ENCODE measurements at regions not wholly inside any gene's neighbourhood (a gene's known extent, or its start where the extent isn't known, plus 50 kb on each side); places are given as distances from the start of the nearest gene placed in this dataset.

GRCh38 chr13:22648320-22648801 is 532.4 kb upstream of the SGCG start:
- H3K4me3 ChIP-seq (ENCODE audit: low read length): no peak overlapping the region
- H3K4me1 ChIP-seq (ENCODE audit: control insufficient read depth, insufficient read depth, low read length): peaks cover 6% of the 10 kb centered on the region
- peak; percentile 87 for DNase-seq
- H3K36me3 ChIP-seq (ENCODE audit: control insufficient read depth, insufficient read depth, low read length): no peaks in the 10 kb centered on the region
- H3K9me3 ChIP-seq (replicated peaks; ENCODE audit: control insufficient read depth, low read depth, low read length): no peaks in the 10 kb centered on the region
- no peaks in the 10 kb centered on the region for H3K27me3 ChIP-seq (ENCODE audit: control insufficient read depth, insufficient read depth, low read length)
- 11% methylated on average over 2 of the region's 7 CpGs for WGBS (ENCODE audit: insufficient coverage)
- H3K27ac ChIP-seq (ENCODE audit: low read length): peak overlapping the region; percentile 55

- DNase-seq: no peak
Measured at GRCh38 chr13:22652796-22653195, 528.0 kb upstream of the SGCG start.

GRCh38 chr13:22653866-22654265 is 526.9 kb upstream of the SGCG start:
- Histone ChIP-seq H3K4me1 (ENCODE audit: control insufficient read depth, insufficient read depth, low read length) (no peaks in the 10 kb centered on the region), H3K36me3 (ENCODE audit: control insufficient read depth, insufficient read depth, low read length) (no peaks in the 10 kb centered on the region), H3K9me3 (replicated peaks; ENCODE audit: control insufficient read depth, low read depth, low read length) (no peaks in the 10 kb centered on the region), H3K4me3 (ENCODE audit: low read length) (no peak overlapping the region), H3K27me3 (ENCODE audit: control insufficient read depth, insufficient read depth, low read length) (no peaks in the 10 kb centered on the region), H3K27ac (ENCODE audit: low read length) (no peak overlapping the region)
- WGBS (ENCODE audit: insufficient coverage): no CpG with 5 or more reads among the region's 4 CpGs
- DNase-seq: no peak

More at GRCh38 chr13:22652796-22653195, 528.0 kb upstream of the SGCG start:
- no peak overlapping the region for H3K27ac ChIP-seq (ENCODE audit: low read length)
- no peaks in the 10 kb centered on the region for H3K36me3 ChIP-seq (ENCODE audit: control insufficient read depth, insufficient read depth, low read length)
- no peaks in the 10 kb centered on the region for H3K27me3 ChIP-seq (ENCODE audit: control insufficient read depth, insufficient read depth, low read length)
- H3K4me1 ChIP-seq (ENCODE audit: control insufficient read depth, insufficient read depth, low read length): peaks cover 6% of the 10 kb centered on the region
- no peak overlapping the region for H3K4me3 ChIP-seq (ENCODE audit: low read length)
- no peaks in the 10 kb centered on the region for H3K9me3 ChIP-seq (replicated peaks; ENCODE audit: control insufficient read depth, low read depth, low read length)
- WGBS (ENCODE audit: insufficient coverage): 67% methylated on average over 1 of the region's 8 CpGs

GRCh38 chr13:22655106-22655852 is 525.5 kb upstream of the SGCG start:
- Histone ChIP-seq H3K4me1 (ENCODE audit: control insufficient read depth, insufficient read depth, low read length) (no peaks in the 10 kb centered on the region), H3K4me3 (ENCODE audit: low read length) (no peak overlapping the region), H3K27me3 (ENCODE audit: control insufficient read depth, insufficient read depth, low read length) (no peaks in the 10 kb centered on the region), H3K9me3 (replicated peaks; ENCODE audit: control insufficient read depth, low read depth, low read length) (no peaks in the 10 kb centered on the region), H3K27ac (ENCODE audit: low read length) (no peak overlapping the region), H3K36me3 (ENCODE audit: control insufficient read depth, insufficient read depth, low read length) (no peaks in the 10 kb centered on the region)
- DNase-seq: no peak
- 63% methylated on average over 5 of the region's 5 CpGs for WGBS (ENCODE audit: insufficient coverage)

GRCh38 chr13:22662771-22663170 is 518.0 kb upstream of the SGCG start:
- no peaks in the 10 kb centered on the region for H3K9me3 ChIP-seq (replicated peaks; ENCODE audit: control insufficient read depth, low read depth, low read length)
- whole genome bisulfite sequencing (ENCODE audit: insufficient coverage): no CpG with 5 or more reads among the region's 4 CpGs
- H3K4me3 ChIP-seq (ENCODE audit: low read length): no peak overlapping the region
- H3K27ac ChIP-seq (ENCODE audit: low read length): no peak overlapping the region
- DNase-seq: no peak
- no peaks in the 10 kb centered on the region for H3K4me1 ChIP-seq (ENCODE audit: control insufficient read depth, insufficient read depth, low read length)
- H3K36me3 ChIP-seq (ENCODE audit: control insufficient read depth, insufficient read depth, low read length): no peaks in the 10 kb centered on the region
- no peaks in the 10 kb centered on the region for H3K27me3 ChIP-seq (ENCODE audit: control insufficient read depth, insufficient read depth, low read length)

DNA sequence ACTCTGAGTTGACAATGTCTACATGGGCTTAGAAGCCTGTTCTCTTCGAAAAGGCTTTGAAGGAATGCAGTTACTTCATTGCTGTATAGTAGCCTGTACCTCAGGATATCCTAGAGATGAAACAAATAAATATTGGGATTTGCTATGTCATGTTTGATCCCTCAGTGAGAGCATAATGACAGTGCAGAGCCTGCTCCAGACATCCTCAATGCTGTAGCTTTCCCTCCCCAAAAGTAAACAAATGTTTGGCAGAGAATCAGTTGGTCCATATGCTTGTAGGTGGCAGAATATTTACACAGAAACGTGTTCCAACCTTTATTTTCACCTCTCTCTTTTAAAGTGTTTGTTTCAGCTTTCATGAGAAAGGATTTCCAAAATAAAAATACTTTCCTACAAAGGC is 515.3 kb upstream of the SGCG start:
- no CpG with 5 or more reads among the region's 2 CpGs for WGBS (ENCODE audit: insufficient coverage)
- Histone ChIP-seq H3K4me1 (ENCODE audit: control insufficient read depth, insufficient read depth, low read length) (no peaks in the 10 kb centered on the region), H3K36me3 (ENCODE audit: control insufficient read depth, insufficient read depth, low read length) (no peaks in the 10 kb centered on the region), H3K4me3 (ENCODE audit: low read length) (no peak overlapping the region), H3K27ac (ENCODE audit: low read length) (no peak overlapping the region), H3K9me3 (replicated peaks; ENCODE audit: control insufficient read depth, low read depth, low read length) (no peaks in the 10 kb centered on the region), H3K27me3 (ENCODE audit: control insufficient read depth, insufficient read depth, low read length) (no peaks in the 10 kb centered on the region)
- no peak for DNase-seq

DNA sequence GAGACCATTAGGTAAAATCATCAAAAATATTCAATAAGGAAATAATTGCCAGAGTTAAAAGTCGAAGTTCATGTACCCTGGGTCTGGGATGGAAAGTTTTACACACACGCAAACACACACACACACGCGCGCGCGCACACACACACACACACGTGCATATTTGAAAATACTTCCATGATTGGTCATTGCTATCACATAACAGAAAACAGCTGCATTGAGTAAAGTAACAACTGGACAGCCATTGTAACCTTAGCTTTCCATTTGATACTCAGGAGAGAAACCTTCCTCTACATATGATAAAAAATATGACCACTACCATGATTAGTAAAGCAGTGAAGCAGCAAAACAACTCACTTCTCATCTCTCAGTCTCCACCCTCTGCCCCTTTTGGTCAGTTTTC is 490.0 kb upstream of the SGCG start:
- peak; percentile 38 for DNase-seq
- Histone ChIP-seq H3K4me1 (ENCODE audit: control insufficient read depth, insufficient read depth, low read length) (no peaks in the 10 kb centered on the region), H3K27ac (ENCODE audit: low read length) (no peak overlapping the region), H3K27me3 (ENCODE audit: control insufficient read depth, insufficient read depth, low read length) (no peaks in the 10 kb centered on the region), H3K36me3 (ENCODE audit: control insufficient read depth, insufficient read depth, low read length) (no peaks in the 10 kb centered on the region), H3K4me3 (ENCODE audit: low read length) (no peak overlapping the region), H3K9me3 (replicated peaks; ENCODE audit: control insufficient read depth, low read depth, low read length) (peaks cover 5% of the 10 kb centered on the region)
- no CpG with 5 or more reads among the region's 8 CpGs for WGBS (ENCODE audit: insufficient coverage)

DNA sequence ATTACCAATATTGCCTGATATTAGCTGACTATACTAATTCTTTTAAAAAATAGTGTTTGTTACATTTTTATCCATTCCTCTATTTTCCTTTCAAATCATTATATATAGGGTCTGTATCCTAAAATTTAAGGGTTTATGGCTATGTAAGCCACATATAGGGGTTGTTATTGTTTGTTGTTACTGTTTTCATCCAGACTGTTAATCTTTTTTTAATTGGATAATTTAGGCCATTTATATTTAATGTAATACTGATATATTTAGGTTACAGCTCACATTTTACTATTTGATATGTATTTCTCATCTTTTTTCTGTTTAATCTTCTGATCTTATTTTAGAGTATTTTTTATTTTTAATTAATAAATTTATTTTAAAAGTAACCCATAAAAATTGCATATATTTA is 487.1 kb upstream of the SGCG start:
- no peaks in the 10 kb centered on the region for H3K27me3 ChIP-seq (ENCODE audit: control insufficient read depth, insufficient read depth, low read length)
- no peak for DNase-seq
- H3K9me3 ChIP-seq (replicated peaks; ENCODE audit: control insufficient read depth, low read depth, low read length): peaks cover 2% of the 10 kb centered on the region
- H3K4me3 ChIP-seq (ENCODE audit: low read length): no peak overlapping the region
- H3K27ac ChIP-seq (ENCODE audit: low read length): no peak overlapping the region
- no peaks in the 10 kb centered on the region for H3K36me3 ChIP-seq (ENCODE audit: control insufficient read depth, insufficient read depth, low read length)
- no peaks in the 10 kb centered on the region for H3K4me1 ChIP-seq (ENCODE audit: control insufficient read depth, insufficient read depth, low read length)

- Histone ChIP-seq H3K36me3 (ENCODE audit: control insufficient read depth, insufficient read depth, low read length) (no peaks in the 10 kb centered on the region), H3K27ac (ENCODE audit: low read length) (no peak overlapping the region), H3K9me3 (replicated peaks; ENCODE audit: control insufficient read depth, low read depth, low read length) (peaks cover 2% of the 10 kb centered on the region), H3K4me3 (ENCODE audit: low read length) (no peak overlapping the region), H3K27me3 (ENCODE audit: control insufficient read depth, insufficient read depth, low read length) (no peaks in the 10 kb centered on the region), H3K4me1 (ENCODE audit: control insufficient read depth, insufficient read depth, low read length) (no peaks in the 10 kb centered on the region)
- no peak for DNase-seq
- 74% methylated on average over 33 of the region's 41 CpGs for WGBS (ENCODE audit: insufficient coverage)
Measured at GRCh38 chr13:22696433-22696832, 484.3 kb upstream of the SGCG start.

GRCh38 chr13:22698467-22698866 is 482.3 kb upstream of the SGCG start:
- no peaks in the 10 kb centered on the region for H3K4me1 ChIP-seq (ENCODE audit: control insufficient read depth, insufficient read depth, low read length)
- no peaks in the 10 kb centered on the region for H3K36me3 ChIP-seq (ENCODE audit: control insufficient read depth, insufficient read depth, low read length)
- WGBS (ENCODE audit: insufficient coverage): 29% methylated on average over 1 of the region's 2 CpGs
- H3K27me3 ChIP-seq (ENCODE audit: control insufficient read depth, insufficient read depth, low read length): no peaks in the 10 kb centered on the region
- no peak for DNase-seq
- peaks cover 2% of the 10 kb centered on the region for H3K9me3 ChIP-seq (replicated peaks; ENCODE audit: control insufficient read depth, low read depth, low read length)
- H3K4me3 ChIP-seq (ENCODE audit: low read length): no peak overlapping the region
- no peak overlapping the region for H3K27ac ChIP-seq (ENCODE audit: low read length)

Data from muscle of leg (tissue), 3 donors.